IMR-90 (cell line): ENCODE measurements at regions not wholly inside any gene's neighbourhood (a gene's known extent, or its start where the extent isn't known, plus 50 kb on each side); places are given as distances from the start of the nearest gene placed in this dataset.

Experiments
- ATAC-seq: fragments of 200-7000 bp; cut with Tn5 transposase; 2 replicates; pipeline ENCODE4 v1.9.1; 2020; ENCODE audit warnings: low read depth, mild to moderate bottlenecking, moderate library complexity
- BruUV-seq: library from RNA; stranded (reverse); fragments of 400-500 nt; replicated peaks from 2 replicates; lab custom pipeline; 2021; lab: Mats Ljungman, UMichigan
- CTCF ChIA-PET: fragments of 300-600 bp; formaldehyde crosslinking; extraction: SDS; loops from one replicate; lab custom pipeline; 2021; ENCODE audit warnings: antibody characterized with exemption; lab: Yijun Ruan, JAX
- POLR2A ChIA-PET: fragments of 300-600 bp; sonication (Branson Sonifier 250); formaldehyde crosslinking; loops from one replicate; lab custom pipeline; 2022; ENCODE audit warnings: antibody characterized with exemption; ENCODE audit not compliant: unreplicated experiment; lab: Charles Lee
- DNase-seq: peaks from one replicate; pipeline ENCODE4 v3.0.0; 2013
- H2AFZ ChIP-seq: replicated peaks from 2 replicates; pipeline ENCODE3; 2013; ENCODE audit warnings: low read length, mild to moderate bottlenecking; ENCODE audit not compliant: poor library complexity
- H2AK5ac ChIP-seq: 2 replicates; pipeline ENCODE4 v1.6.1; 2013; ENCODE audit warnings: low read depth, low read length, inconsistent platforms
- H2AK9ac ChIP-seq: replicated peaks from 2 replicates; pipeline ENCODE3; 2013; ENCODE audit warnings: mild to moderate bottlenecking, low read depth, low read length, moderate library complexity; ENCODE audit not compliant: poor library complexity
- H2BK120ac ChIP-seq: 2 replicates; pipeline ENCODE4 v1.6.1; 2013; ENCODE audit warnings: low read depth, low read length, inconsistent platforms
- H2BK15ac ChIP-seq: 3 replicates; pipeline ENCODE4 v1.6.1; 2013; ENCODE audit warnings: low read depth, low read length, inconsistent platforms
- H2BK20ac ChIP-seq: 2 replicates; pipeline ENCODE4 v1.6.1; 2013; ENCODE audit warnings: low read depth, mild to moderate bottlenecking, inconsistent platforms, low read length, moderate library complexity
- H2BK5ac ChIP-seq: 2 replicates; pipeline ENCODE4 v1.6.1; 2013; ENCODE audit warnings: mild to moderate bottlenecking, low read depth, low read length, inconsistent platforms; ENCODE audit not compliant: poor library complexity, severe bottlenecking
- H3K14ac ChIP-seq: replicated peaks from 2 replicates; pipeline ENCODE4 v1.6.1; 2013; ENCODE audit warnings: low read depth, low read length, inconsistent platforms
- H3K18ac ChIP-seq: 2 replicates; pipeline ENCODE4 v1.6.1; 2013; ENCODE audit warnings: low read depth, low read length, control low read depth
- H3K23ac ChIP-seq: 2 replicates; pipeline ENCODE4 v1.6.1; 2013; ENCODE audit warnings: low read depth, low read length, inconsistent platforms
- H3K27ac ChIP-seq: 2 replicates; pipeline ENCODE4 v1.5.1; 2013; ENCODE audit warnings: mild to moderate bottlenecking, control low read depth, low read length; ENCODE audit not compliant: insufficient read depth
- H3K27me3 ChIP-seq: 2 replicates; pipeline ENCODE4 v1.6.1; 2013; ENCODE audit warnings: low read length; ENCODE audit not compliant: control insufficient read depth, insufficient read depth
- H3K36me3 ChIP-seq: 2 replicates; pipeline ENCODE4 v1.6.1; 2013; ENCODE audit warnings: low read length, mixed read lengths; ENCODE audit not compliant: control insufficient read depth, insufficient read depth
- H3K4ac ChIP-seq: 2 replicates; pipeline ENCODE4 v1.6.1; 2013; ENCODE audit warnings: low read depth, low read length, inconsistent platforms
- H3K4me1 ChIP-seq: 2 replicates; pipeline ENCODE4 v1.6.1; 2013; ENCODE audit warnings: low read length, mixed read lengths; ENCODE audit not compliant: control insufficient read depth, insufficient read depth
- H3K4me2 ChIP-seq: 2 replicates; pipeline ENCODE4 v1.6.1; 2013; ENCODE audit warnings: low read depth, mild to moderate bottlenecking, control low read depth, low read length, moderate library complexity
- H3K4me3 ChIP-seq: 2 replicates; pipeline ENCODE4 v1.5.1; 2013; ENCODE audit warnings: low read depth, mild to moderate bottlenecking, control low read depth, low read length, moderate library complexity; ENCODE audit not compliant: insufficient read depth
- H3K56ac ChIP-seq: 2 replicates; pipeline ENCODE4 v1.6.1; 2013; ENCODE audit warnings: low read length, inconsistent platforms; ENCODE audit not compliant: insufficient read depth; ENCODE audit errors: extremely low read depth
- H3K79me1 ChIP-seq, 2 experiments: 2 replicates each; pipeline ENCODE4 v1.6.1; 2013; ENCODE audit warnings: low read length in 2 of 2, inconsistent platforms in 1 of 2, low read depth in 1 of 2
- H3K9ac ChIP-seq: 2 replicates; pipeline ENCODE4 v1.6.1; 2013; ENCODE audit warnings: low read depth, low read length, control low read depth
- H3K9me1 ChIP-seq: 2 replicates; pipeline ENCODE4 v1.6.1; 2013; ENCODE audit warnings: low read length, inconsistent platforms; ENCODE audit not compliant: insufficient read depth
- H3K9me3 ChIP-seq: 2 replicates; pipeline ENCODE4 v1.6.1; 2013; ENCODE audit warnings: low read length; ENCODE audit not compliant: control insufficient read depth, insufficient read depth
- H4K20me1 ChIP-seq: 2 replicates; pipeline ENCODE4 v1.6.1; 2013; ENCODE audit warnings: low read length, inconsistent platforms; ENCODE audit not compliant: insufficient read depth
- H4K5ac ChIP-seq: 2 replicates; pipeline ENCODE4 v1.6.1; 2013; ENCODE audit warnings: mild to moderate bottlenecking, low read depth, low read length, control low read depth
- H4K8ac ChIP-seq, 2 experiments: 2 replicates each; pipeline ENCODE4 v1.6.1; 2013; ENCODE audit warnings: low read depth in 2 of 2, low read length in 2 of 2, control low read depth in 1 of 2, inconsistent platforms in 1 of 2
- H4K91ac ChIP-seq: 2 replicates; pipeline ENCODE4 v1.6.1; 2013; ENCODE audit warnings: low read depth, low read length, inconsistent platforms; ENCODE audit not compliant: insufficient read depth
- CHD1 ChIP-seq: IDR thresholded peaks from 2 replicates; pipeline ENCODE4 v1.6.1; 2012; ENCODE audit warnings: low read depth, low read length, improper control_type of control experiment
- CTCF ChIP-seq: conservative IDR thresholded peaks from 2 replicates; pipeline ENCODE4 v1.5.1; 2012; ENCODE audit warnings: mild to moderate bottlenecking, low read depth, low read length, improper control_type of control experiment
- FOS ChIP-seq: fragments of 150-350 bp; IDR thresholded peaks from 2 replicates; pipeline ENCODE4 v1.6.1; 2016; ENCODE audit warnings: low read depth, low read length
- MAZ ChIP-seq: IDR thresholded peaks from 2 replicates; pipeline ENCODE4 v1.6.1; 2012; ENCODE audit warnings: low read depth, mild to moderate bottlenecking, low read length, improper control_type of control experiment, moderate library complexity, borderline replicate concordance
- MXI1 ChIP-seq: IDR thresholded peaks from 2 replicates; pipeline ENCODE4 v1.6.1; 2012; ENCODE audit warnings: low read depth, mild to moderate bottlenecking, low read length, moderate library complexity, borderline replicate concordance
- NFE2L2 ChIP-seq: fragments of 150-350 bp; IDR thresholded peaks from 2 replicates; pipeline ENCODE4 v1.6.1; 2016; ENCODE audit warnings: low read depth, mild to moderate bottlenecking, low read length
- RAD21 ChIP-seq: IDR thresholded peaks from 2 replicates; pipeline ENCODE4 v1.6.1; 2012; ENCODE audit warnings: low read length, improper control_type of control experiment
- RCOR1 ChIP-seq: IDR thresholded peaks from 2 replicates; pipeline ENCODE4 v1.6.1; 2012; ENCODE audit warnings: mild to moderate bottlenecking, low read length, improper control_type of control experiment; ENCODE audit not compliant: insufficient replicate concordance
- RFX5 ChIP-seq: IDR thresholded peaks from 2 replicates; pipeline ENCODE4 v1.8.0; 2012; ENCODE audit warnings: low read depth, mild to moderate bottlenecking, low read length, moderate library complexity
- SMC3 ChIP-seq: fragments of 150-350 bp; IDR thresholded peaks from 2 replicates; pipeline ENCODE4 v1.6.1; 2016; ENCODE audit warnings: low read depth, mild to moderate bottlenecking, antibody characterized with exemption, low read length, moderate library complexity
- WGBS, 2 experiments: methylation state at CpG; one replicate each; pipeline versions ENCODE4 v1.1.5 to v1.1.7; 2013; ENCODE audit warnings: missing lambda C conversion rate in 2 of 2; ENCODE audit not compliant: insufficient read length in 1 of 2; ENCODE audit errors: extremely low coverage in 2 of 2; 5-methylcytosine and 5-hydroxymethylcytosine counted together
- dilution Hi-C: fragments of 300-500 bp; cut with HindIII; formaldehyde crosslinking; loops from one replicate; pipeline ENCODE4 v1.14.3; 2018; ENCODE audit warnings: low sequenced_read_pairs; ENCODE audit not compliant: unreplicated experiment
- in situ Hi-C: fragments of 300-500 bp; cut with MboI; formaldehyde crosslinking; loops from 3 replicates; pipeline ENCODE4 v1.14.3; 2019; ENCODE audit warnings: low sequenced_read_pairs, inconsistent platforms, mixed read lengths
- intact Hi-C: fragments of 100-400 bp; cut with micrococcal nuclease; formaldehyde crosslinking; loops from 2 replicates; pipeline ENCODE4 v1.10.0; 2022
- TF ChIP-seq, protein P1 (sequence below): fragments of 150-350 bp; IDR thresholded peaks from 2 replicates; pipeline ENCODE4 v1.6.1; 2017; ENCODE audit warnings: mild to moderate bottlenecking, antibody characterized with exemption, low read length, low read depth

- ChIA-PET CTCF (no interaction called here), POLR2A (no interaction called here)
- Histone ChIP-seq H3K9me3 (no peaks in the 10 kb centered on the region), H2AK5ac (no peak overlapping the region), H3K36me3 (no peaks in the 10 kb centered on the region), H3K27ac (no peak overlapping the region), H2AK9ac (no peak overlapping the region), H3K23ac (no peak overlapping the region), H4K8ac (no peak overlapping the region), H4K5ac (no peak overlapping the region), H3K4ac (no peak overlapping the region), H3K4me1 (no peaks in the 10 kb centered on the region), H3K9ac (no peak overlapping the region), H2BK15ac (no peak overlapping the region), H2BK20ac (no peak overlapping the region), H3K4me2 (no peak overlapping the region), H3K18ac (no peak overlapping the region), H3K56ac (no peak overlapping the region), H3K4me3 (no peak overlapping the region), H4K20me1 (no peaks in the 10 kb centered on the region), H3K9me1 (no peaks in the 10 kb centered on the region), H3K14ac (no peak overlapping the region), H4K91ac (no peak overlapping the region), H3K27me3 (no peaks in the 10 kb centered on the region), H2BK120ac (no peak overlapping the region), H2AFZ (no peak overlapping the region), H2BK5ac (no peak overlapping the region), H3K79me1 (no peaks in the 10 kb centered on the region)
- TF ChIP-seq MXI1 = no peak
- no peak for TF ChIP-seq RFX5
- no peak for TF ChIP-seq FOS
- TF ChIP-seq RCOR1 = no peak
- TF ChIP-seq CHD1 = no peak
- no peak for TF ChIP-seq SMC3
- TF ChIP-seq RAD21 = no peak
- TF ChIP-seq, protein P1, sequence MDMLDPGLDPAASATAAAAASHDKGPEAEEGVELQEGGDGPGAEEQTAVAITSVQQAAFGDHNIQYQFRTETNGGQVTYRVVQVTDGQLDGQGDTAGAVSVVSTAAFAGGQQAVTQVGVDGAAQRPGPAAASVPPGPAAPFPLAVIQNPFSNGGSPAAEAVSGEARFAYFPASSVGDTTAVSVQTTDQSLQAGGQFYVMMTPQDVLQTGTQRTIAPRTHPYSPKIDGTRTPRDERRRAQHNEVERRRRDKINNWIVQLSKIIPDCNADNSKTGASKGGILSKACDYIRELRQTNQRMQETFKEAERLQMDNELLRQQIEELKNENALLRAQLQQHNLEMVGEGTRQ = no peak
- TF ChIP-seq CTCF = no peak
- TF ChIP-seq NFE2L2 = no peak
- no peak for TF ChIP-seq MAZ
- intact Hi-C loops = no loop called here
- dilution Hi-C loops = no loop called here
- no CpG with 5 or more reads among the region's 3 CpGs for WGBS, 2 experiments
- no peak for ATAC-seq
- in situ Hi-C loops = no loop called here
- BruUV-seq = no TSS peak
- no peak for DNase-seq
Measured at GRCh38 chr11:38648604-38649003, 2050.6 kb upstream of the RAG2 start.
